ENCODE measurements at regions not wholly inside any gene's neighbourhood (a gene's known extent, or its start where the extent isn't known, plus 50 kb on each side); places are given as distances from the start of the nearest gene placed in this dataset.

- DNase-seq (ENCODE audit: extremely low read depth in 1 of 2, low read depth in 1 of 2): no peak
Observed at GRCh38 chr12:24177889-24178288, 228.4 kb upstream of the SOX5 start.

GRCh38 chr12:24175929-24176328, 226.5 kb upstream of the SOX5 start:
- DNase-seq (ENCODE audit: extremely low read depth in 1 of 2, low read depth in 1 of 2): no peak

- no peak for DNase-seq (ENCODE audit: extremely low read depth in 1 of 2, low read depth in 1 of 2)
Observed at GRCh38 chr12:24175284-24175683, 225.8 kb upstream of the SOX5 start.

GRCh38 chr12:24173067-24173466, 223.6 kb upstream of the SOX5 start:
- no peak for DNase-seq (ENCODE audit: extremely low read depth in 1 of 2, low read depth in 1 of 2)

DNA sequence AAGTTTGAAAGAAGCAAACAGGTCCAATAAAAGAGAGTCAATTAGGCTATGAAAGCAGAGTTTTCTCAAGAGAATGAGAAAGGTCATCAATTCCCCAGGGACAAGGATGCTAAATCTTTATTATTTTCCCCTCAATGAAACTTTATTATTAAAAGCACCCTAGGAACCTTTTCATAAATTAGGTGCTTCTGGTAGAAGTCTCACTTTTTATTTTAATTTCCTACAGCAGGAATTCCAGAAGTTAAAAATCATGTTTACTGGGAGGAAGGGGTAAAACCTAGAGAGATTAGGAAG, 223.2 kb upstream of the SOX5 start:
- DNase-seq (ENCODE audit: extremely low read depth in 1 of 2, low read depth in 1 of 2): no peak

GRCh38 chr12:24172031-24172772, 222.7 kb upstream of the SOX5 start:
- no peak for DNase-seq (ENCODE audit: extremely low read depth in 1 of 2, low read depth in 1 of 2)

GRCh38 chr12:24155042-24155441, 205.6 kb upstream of the SOX5 start:
- no peak for DNase-seq (ENCODE audit: extremely low read depth in 1 of 2, low read depth in 1 of 2)

- no peak for DNase-seq (ENCODE audit: extremely low read depth in 1 of 2, low read depth in 1 of 2)
Observed at GRCh38 chr12:24153079-24153478, 203.6 kb upstream of the SOX5 start.

GRCh38 chr12:24152270-24152669, 202.8 kb upstream of the SOX5 start:
- DNase-seq (ENCODE audit: extremely low read depth in 1 of 2, low read depth in 1 of 2): no peak

GRCh38 chr12:24143928-24144327, 194.5 kb upstream of the SOX5 start:
- no peak for DNase-seq (ENCODE audit: extremely low read depth in 1 of 2, low read depth in 1 of 2)

- DNase-seq (ENCODE audit: extremely low read depth in 1 of 2, low read depth in 1 of 2): no peak
Observed at GRCh38 chr12:24139035-24139434, 189.6 kb upstream of the SOX5 start.

DNA sequence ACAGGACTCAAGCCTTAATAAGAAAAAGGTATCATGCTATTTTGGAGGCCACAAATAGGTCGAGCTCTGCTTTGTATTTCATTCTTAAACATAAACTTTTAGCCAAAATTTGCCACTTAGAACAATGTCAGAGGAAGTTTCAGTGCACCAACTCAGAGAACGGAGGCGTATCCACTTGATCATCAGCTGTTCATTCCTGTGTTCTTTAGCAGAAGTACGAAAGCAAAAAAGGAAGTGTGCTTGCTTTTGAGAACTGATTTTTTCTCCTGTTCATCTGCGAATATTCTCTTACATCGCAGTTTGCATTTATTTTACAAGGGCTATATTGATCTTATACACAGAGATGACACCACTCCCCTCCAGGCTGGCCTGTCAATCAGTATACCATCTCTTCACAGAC, 188.6 kb upstream of the SOX5 start:
- no peak for DNase-seq (ENCODE audit: extremely low read depth in 1 of 2, low read depth in 1 of 2)

DNA sequence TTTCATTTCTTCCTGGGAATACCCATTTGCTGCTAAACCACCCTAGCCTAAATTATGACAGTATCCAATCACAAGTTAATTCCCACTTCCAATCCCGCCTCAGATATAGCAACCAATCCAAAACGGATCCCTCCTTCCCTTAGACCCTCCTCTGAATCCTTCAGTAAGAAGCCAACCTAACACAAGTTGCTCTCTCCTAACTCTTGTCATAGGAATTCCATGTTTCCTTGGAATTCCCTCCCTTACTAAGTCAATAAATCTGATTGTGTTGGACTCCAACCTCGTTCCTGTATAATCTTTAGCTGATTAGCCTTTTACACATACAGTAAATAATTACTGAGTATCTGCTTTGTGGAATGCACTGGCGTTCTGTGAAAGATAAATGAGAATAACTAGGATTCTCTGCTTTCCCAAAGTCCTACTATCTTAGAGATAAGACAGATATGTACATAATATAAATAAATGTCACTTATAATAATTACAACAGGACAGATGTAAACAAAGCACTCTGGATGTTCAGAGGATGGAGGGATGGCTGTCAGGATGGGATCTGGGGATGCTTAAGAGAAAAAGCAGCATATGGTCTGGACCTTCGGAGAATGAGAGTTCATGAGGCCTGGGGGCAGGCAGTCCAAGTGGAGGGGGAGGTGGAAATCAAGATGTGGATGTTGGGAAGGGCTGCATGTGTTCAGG, 185.8 kb upstream of the SOX5 start:
- DNase-seq (ENCODE audit: extremely low read depth in 1 of 2, low read depth in 1 of 2): no peak

DNA sequence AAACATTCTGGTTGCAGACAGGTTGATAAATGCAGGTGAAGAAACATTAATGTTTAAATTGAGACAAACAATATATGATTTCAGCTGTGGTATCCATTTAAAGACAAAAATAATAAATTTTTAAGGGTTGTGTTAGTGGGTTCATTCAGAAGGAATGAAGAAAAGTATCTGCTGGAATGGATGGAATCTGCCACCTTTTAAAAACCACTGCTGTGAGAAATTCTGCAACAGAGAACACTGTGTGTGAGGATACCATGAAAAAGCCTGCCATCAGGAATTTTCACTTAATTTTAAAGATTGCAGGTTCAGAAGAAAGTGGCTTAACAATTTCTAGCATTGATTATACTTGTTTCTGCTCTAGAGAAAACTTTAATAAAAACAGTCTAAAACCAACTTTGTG, 184.6 kb upstream of the SOX5 start:
- DNase-seq (ENCODE audit: extremely low read depth in 1 of 2, low read depth in 1 of 2): no peak

GRCh38 chr12:24133384-24133783, 183.9 kb upstream of the SOX5 start:
- no peak for DNase-seq (ENCODE audit: extremely low read depth in 1 of 2, low read depth in 1 of 2)

DNA sequence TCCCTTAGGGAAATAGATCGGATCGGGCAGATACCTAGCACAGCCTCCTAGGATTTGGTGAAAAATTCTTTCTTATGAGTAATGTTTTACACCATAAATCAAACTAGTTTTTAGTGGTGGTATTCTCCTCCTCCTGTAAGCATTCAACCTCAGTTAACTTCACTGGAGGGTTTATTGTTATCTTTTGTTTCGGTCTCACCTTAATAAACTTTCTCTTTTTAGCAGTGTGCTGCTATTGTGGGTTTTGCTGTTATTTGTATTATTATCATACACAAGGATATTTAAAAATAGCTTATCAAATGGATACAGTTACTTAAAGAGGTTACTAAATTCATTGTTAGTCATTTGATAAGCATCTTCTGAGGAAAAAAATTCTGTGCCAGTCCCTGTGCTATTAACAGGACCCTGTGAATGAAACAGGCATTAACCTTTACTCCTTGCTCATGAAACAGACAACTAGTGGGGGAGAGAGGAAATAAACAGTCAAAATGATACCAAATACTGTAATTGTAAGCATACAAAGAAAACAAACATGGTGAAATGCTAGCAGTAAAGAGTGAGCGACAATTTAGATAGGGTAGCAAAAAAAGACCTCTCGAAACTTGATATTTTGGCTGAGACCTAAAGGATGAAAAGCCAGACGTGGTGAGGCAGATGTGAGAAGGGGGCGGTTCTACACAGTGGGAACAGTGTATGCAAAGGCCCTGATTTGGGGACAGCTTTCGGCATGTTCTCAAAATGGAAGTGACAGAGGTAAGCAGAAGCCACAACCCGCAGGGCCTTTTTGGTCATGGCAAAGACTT, 178.7 kb upstream of the SOX5 start:
- DNase-seq (ENCODE audit: extremely low read depth in 1 of 2, low read depth in 1 of 2): no peak

DNA sequence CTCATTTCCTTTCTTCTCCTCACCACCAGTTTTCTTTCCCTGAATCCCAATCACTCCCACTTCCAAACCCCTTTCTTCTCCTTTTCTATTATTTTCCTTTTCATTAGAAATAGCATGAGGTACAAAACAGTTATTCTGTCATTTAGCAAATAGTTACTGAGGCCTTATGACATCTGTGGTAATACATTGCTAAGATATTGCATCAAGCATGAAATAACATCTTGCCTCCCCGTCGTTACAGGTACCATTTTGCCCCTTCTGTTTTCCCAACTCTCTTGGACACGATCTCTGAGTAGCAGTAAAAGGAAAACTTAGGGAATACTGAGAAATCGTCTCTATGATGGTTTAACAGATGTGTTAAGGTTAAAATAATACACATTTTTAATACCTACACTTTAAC, 175.8 kb upstream of the SOX5 start:
- DNase-seq (ENCODE audit: extremely low read depth in 1 of 2, low read depth in 1 of 2): no peak

GRCh38 chr12:24121911-24122310, 172.4 kb upstream of the SOX5 start:
- no peak for DNase-seq (ENCODE audit: extremely low read depth in 1 of 2, low read depth in 1 of 2)

- DNase-seq (ENCODE audit: extremely low read depth in 1 of 2, low read depth in 1 of 2): no peak
Observed at GRCh38 chr12:24118668-24119067, 169.2 kb upstream of the SOX5 start.

GRCh38 chr12:24116548-24116947, 167.1 kb upstream of the SOX5 start:
- DNase-seq (ENCODE audit: extremely low read depth in 1 of 2, low read depth in 1 of 2): no peak

DNA sequence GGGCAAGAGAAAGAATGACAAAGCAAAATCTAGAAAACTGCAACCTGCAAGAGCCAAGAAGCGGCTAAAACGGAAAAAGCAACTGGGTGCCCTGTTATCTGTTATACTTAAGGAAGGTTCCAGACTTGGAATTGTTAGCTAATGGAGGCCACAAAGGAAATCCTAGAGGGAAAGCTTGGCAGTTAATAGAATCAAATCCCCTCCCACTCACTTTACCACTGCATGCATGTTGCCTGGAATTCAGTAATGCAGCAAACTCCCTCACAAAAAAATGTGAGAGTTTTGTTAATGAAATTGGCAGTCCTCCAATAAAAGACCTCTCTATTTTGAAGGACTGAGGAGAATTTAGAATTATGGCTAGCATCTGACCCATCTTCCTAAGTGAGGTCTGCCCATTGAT, 164.2 kb upstream of the SOX5 start:
- DNase-seq (ENCODE audit: extremely low read depth in 1 of 2, low read depth in 1 of 2): no peak

DNA sequence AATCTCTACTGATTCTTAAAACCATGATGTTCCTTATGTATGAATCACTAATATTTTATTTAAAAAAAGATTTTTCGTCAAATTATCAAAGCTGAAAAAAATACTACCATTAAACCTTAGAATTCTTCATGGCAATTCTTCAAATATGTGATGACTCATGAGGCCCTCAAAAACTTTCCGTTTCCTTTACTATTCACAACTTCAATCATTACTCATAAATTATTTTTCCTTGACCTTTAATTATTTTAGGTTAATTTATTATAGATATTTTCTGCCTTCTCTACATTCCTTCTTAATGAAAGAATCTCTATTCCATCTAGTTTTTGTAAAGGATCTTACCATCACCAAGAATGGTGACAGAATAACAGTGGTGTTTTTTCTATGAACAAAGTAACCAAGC, 162.1 kb upstream of the SOX5 start:
- DNase-seq (ENCODE audit: extremely low read depth in 1 of 2, low read depth in 1 of 2): no peak

Data from stimulated activated CD8-positive, alpha-beta memory T cell treated with anti-CD3 and anti-CD28 coated beads, Interleukin-7, amount 100 ng/mL, for 48 hours (primary cell).